H9 (cell line): ENCODE measurements at regions not wholly inside any gene's neighbourhood (a gene's known extent, or its start where the extent isn't known, plus 50 kb on each side); places are given as distances from the start of the nearest gene placed in this dataset.

Experiments
- DNase-seq: peaks from one replicate; pipeline ENCODE4 v3.0.0-alpha.2; 2017
- H2AFZ ChIP-seq: one replicate; pipeline ENCODE4 v1.6.1; 2013; ENCODE audit warnings: mild to moderate bottlenecking, low read length, control low read depth, moderate library complexity
- H2AK5ac ChIP-seq: 2 replicates; pipeline ENCODE4 v1.6.1; 2013; ENCODE audit warnings: low read length, control low read depth, mixed read lengths; ENCODE audit not compliant: insufficient read length
- H2BK120ac ChIP-seq: one replicate; pipeline ENCODE4 v1.6.1; 2013; ENCODE audit warnings: low read depth, mild to moderate bottlenecking, low read length, control low read depth, inconsistent platforms; ENCODE audit not compliant: poor library complexity, severe bottlenecking
- H2BK12ac ChIP-seq: 2 replicates; pipeline ENCODE4 v1.6.1; 2013; ENCODE audit warnings: low read length, control low read depth, mixed read lengths, low read depth; ENCODE audit not compliant: insufficient read length
- H2BK15ac ChIP-seq: 2 replicates; pipeline ENCODE4 v1.6.1; 2013; ENCODE audit warnings: low read depth, low read length, control low read depth
- H2BK20ac ChIP-seq: one replicate; pipeline ENCODE4 v1.6.1; 2013; ENCODE audit warnings: low read depth, mild to moderate bottlenecking, low read length, control low read depth, inconsistent platforms; ENCODE audit not compliant: poor library complexity, severe bottlenecking
- H2BK5ac ChIP-seq: 2 replicates; pipeline ENCODE4 v1.6.1; 2013; ENCODE audit warnings: low read length, control low read depth, mixed read lengths; ENCODE audit not compliant: insufficient read length
- H3K14ac ChIP-seq: 2 replicates; pipeline ENCODE4 v1.6.1; 2013; ENCODE audit warnings: low read length, control low read depth; ENCODE audit not compliant: insufficient read depth
- H3K18ac ChIP-seq: 2 replicates; pipeline ENCODE4 v1.6.1; 2013; ENCODE audit warnings: low read depth, mild to moderate bottlenecking, mixed read lengths, low read length, control low read depth; ENCODE audit not compliant: insufficient read length
- H3K23ac ChIP-seq: 2 replicates; pipeline ENCODE4 v1.6.1; 2013; ENCODE audit warnings: low read length, control low read depth, mixed read lengths, low read depth; ENCODE audit not compliant: insufficient read length
- H3K23me2 ChIP-seq: 2 replicates; pipeline ENCODE4 v1.6.1; 2013; ENCODE audit warnings: low read depth, mild to moderate bottlenecking, mixed read lengths, low read length, control low read depth; ENCODE audit not compliant: insufficient read length, poor library complexity, severe bottlenecking
- H3K27ac ChIP-seq: 2 replicates; pipeline ENCODE4 v1.5.1; 2013; ENCODE audit warnings: low read length, control low read depth, mixed read lengths, low read depth; ENCODE audit not compliant: insufficient read length
- H3K27me3 ChIP-seq: 2 replicates; pipeline ENCODE4 v1.6.1; 2013; ENCODE audit warnings: low read length, control low read depth, inconsistent platforms; ENCODE audit not compliant: insufficient read depth
- H3K4ac ChIP-seq: 2 replicates; pipeline ENCODE4 v1.6.1; 2013; ENCODE audit warnings: low read depth, mild to moderate bottlenecking, control low read depth, inconsistent platforms, low read length, moderate library complexity
- H3K4me1 ChIP-seq: 2 replicates; pipeline ENCODE4 v1.6.1; 2013; ENCODE audit warnings: low read length, control low read depth, inconsistent platforms; ENCODE audit not compliant: insufficient read depth
- H3K4me2 ChIP-seq: 2 replicates; pipeline ENCODE4 v1.6.1; 2013; ENCODE audit warnings: low read length, control low read depth, mixed read lengths; ENCODE audit not compliant: insufficient read length, insufficient read depth
- H3K56ac ChIP-seq: 2 replicates; pipeline ENCODE4 v1.6.1; 2013; ENCODE audit warnings: low read depth, mild to moderate bottlenecking, mixed read lengths, low read length, control low read depth; ENCODE audit not compliant: insufficient read length
- H3K79me1 ChIP-seq: 2 replicates; pipeline ENCODE4 v1.6.1; 2013; ENCODE audit warnings: low read depth, mild to moderate bottlenecking, moderate library complexity, low read length, control low read depth, inconsistent platforms; ENCODE audit not compliant: insufficient read depth, poor library complexity, severe bottlenecking
- H3K79me2 ChIP-seq: 2 replicates; pipeline ENCODE4 v1.6.1; 2013; ENCODE audit warnings: low read length, control low read depth, inconsistent platforms; ENCODE audit not compliant: insufficient read depth
- H3K9ac ChIP-seq: 2 replicates; pipeline ENCODE4 v1.6.1; 2013; ENCODE audit warnings: low read length, control low read depth, mixed read lengths; ENCODE audit not compliant: insufficient read length; ENCODE audit errors: extremely low read depth
- H3K9me3 ChIP-seq: one replicate; pipeline ENCODE4 v1.6.1; 2013; ENCODE audit warnings: low read depth, low read length, inconsistent platforms; ENCODE audit not compliant: control insufficient read depth
- H3T11ph ChIP-seq: one replicate; pipeline ENCODE4 v1.6.1; 2013; ENCODE audit warnings: mild to moderate bottlenecking, low read length, control low read depth, inconsistent platforms
- H4K20me1 ChIP-seq: one replicate; pipeline ENCODE4 v1.6.1; 2013; ENCODE audit not compliant: control insufficient read depth, insufficient read length, insufficient read depth
- H4K5ac ChIP-seq: 2 replicates; pipeline ENCODE4 v1.6.1; 2013; ENCODE audit warnings: low read depth, mild to moderate bottlenecking, mixed read lengths, low read length, control low read depth; ENCODE audit not compliant: insufficient read length
- H4K8ac ChIP-seq: replicated peaks from 2 replicates; pipeline ENCODE4 v1.6.1; 2013; ENCODE audit warnings: low read length, control low read depth, mixed read lengths, low read depth; ENCODE audit not compliant: insufficient read length
- H4K91ac ChIP-seq: 2 replicates; pipeline ENCODE4 v1.6.1; 2013; ENCODE audit warnings: low read depth, mild to moderate bottlenecking, moderate library complexity, mixed read lengths, low read length, control low read depth; ENCODE audit not compliant: insufficient read length
- H3K27ac Mint-ChIP-seq, 3 experiments: 2 replicates in 2 of 3; 3 replicates in 1 of 3; pipeline ENCODE4 v1.8.0; 2020 to 2021; ENCODE audit warnings: mixed read lengths in 3 of 3, mild to moderate bottlenecking in 1 of 3, moderate library complexity in 1 of 3
- H3K27me3 Mint-ChIP-seq: 2 replicates; pipeline ENCODE4 v1.8.0; 2021; ENCODE audit warnings: low read depth, mild to moderate bottlenecking, moderate library complexity, mixed read lengths
- H3K36me3 Mint-ChIP-seq, 3 experiments: 2 replicates in 2 of 3; 3 replicates in 1 of 3; pipeline ENCODE4 v1.8.0; 2020 to 2021; ENCODE audit warnings: low read depth in 3 of 3, mixed read lengths in 3 of 3; ENCODE audit not compliant: insufficient read depth in 1 of 3
- H3K4me1 Mint-ChIP-seq, 2 experiments: 2 replicates each; pipeline ENCODE4 v1.8.0; 2020; ENCODE audit warnings: mixed read lengths in 2 of 2
- H3K4me3 Mint-ChIP-seq, 2 experiments: 2 replicates in 1 of 2; 3 replicates in 1 of 2; pipeline ENCODE4 v1.8.0; 2020 to 2021; ENCODE audit warnings: mild to moderate bottlenecking in 2 of 2, mixed read lengths in 2 of 2, moderate library complexity in 1 of 2
- H3K9me3 Mint-ChIP-seq, 2 experiments: 2 replicates in 1 of 2; 3 replicates in 1 of 2; pipeline ENCODE4 v1.8.0; 2020; ENCODE audit warnings: mild to moderate bottlenecking in 2 of 2, mixed read lengths in 2 of 2, moderate library complexity in 1 of 2
- CTCF ChIP-seq: fragments of 200-600 bp; sonication (generic); conservative IDR thresholded peaks from 3 replicates; pipeline ENCODE4 v1.8.0; 2021; ENCODE audit warnings: antibody characterized with exemption, mild to moderate bottlenecking
- WGBS: extraction: QIAGEN DNeasy Blood & Tissue Kit; methylation state at CpG from one replicate; pipeline ENCODE4 v1.1.7; 2013; ENCODE audit warnings: missing lambda C conversion rate, low lambda C conversion rate, mixed read lengths; ENCODE audit not compliant: insufficient read length; ENCODE audit errors: extremely low coverage; 5-methylcytosine and 5-hydroxymethylcytosine counted together

- Histone ChIP-seq H3K14ac (no peak overlapping the region), H3K79me2 (no peaks in the 10 kb centered on the region), H3K79me1 (no peaks in the 10 kb centered on the region), H3K4me1 (no peaks in the 10 kb centered on the region; the same call in 1 of the 2 replicates), H4K20me1 (no peaks in the 10 kb centered on the region), H3K23me2 (no peaks in the 10 kb centered on the region), H3K18ac (no peak overlapping the region), H3K56ac (no peak overlapping the region), H2AFZ (no peak overlapping the region), H2BK12ac (no peak overlapping the region), H3K9ac (no peak overlapping the region), H4K8ac (no peak overlapping the region), H3K27ac (no peak overlapping the region), H4K91ac (no peak overlapping the region), H3T11ph (no peak overlapping the region), H3K9me3 (no peaks in the 10 kb centered on the region), H3K4ac (no peak overlapping the region), H2BK15ac (no peak overlapping the region), H2BK120ac (no peak overlapping the region), H4K5ac (no peak overlapping the region), H3K4me2 (no peak overlapping the region), H2BK5ac (no peak overlapping the region), H2BK20ac (no peak overlapping the region), H3K23ac (no peak overlapping the region), H3K27me3 (no peaks in the 10 kb centered on the region), H2AK5ac (no peak overlapping the region)
- no CpG with 5 or more reads among the region's 2 CpGs for WGBS
- peaks cover 21 to 23% of the 10 kb centered on the region in 2 experiments for H3K4me1 Mint-ChIP-seq
- no peak overlapping the region for H3K4me3 Mint-ChIP-seq
- H3K36me3 Mint-ChIP-seq, result peaks cover 0 to 2% (median 0%) of the 10 kb centered on the region in 3 experiments; a peak in 4 of 7 replicates
- peak overlapping the region in 1 of 3 experiments; percentile 76; a peak in 3 of 7 replicates for H3K27ac Mint-ChIP-seq
- H3K27me3 Mint-ChIP-seq, result no peaks in the 10 kb centered on the region
- TF ChIP-seq CTCF, result no peak
- no peak for DNase-seq
- H3K9me3 Mint-ChIP-seq, result peaks cover 0 to 2% of the 10 kb centered on the region in 2 experiments; a peak in 4 of 5 replicates
Measured at GRCh38 chr21:21860888-21861287, 862.7 kb downstream of the NCAM2 start.
